Mesenchymal stem cell (in vitro differentiated cells and primary cell): ENCODE measurements at regions not wholly inside any gene's neighbourhood (a gene's known extent, or its start where the extent isn't known, plus 50 kb on each side); places are given as distances from the start of the nearest gene placed in this dataset.
A peak's percentile ranks its signal among the peaks of the same experiment; 100 is the strongest.

Experiments used
- DNase-seq: peaks from one replicate; pipeline ENCODE4 v3.0.0-alpha.2; 2013
- H2AFZ ChIP-seq: one replicate; pipeline ENCODE4 v1.6.1; 2013; ENCODE audit warnings: low read depth, mild to moderate bottlenecking, control low read depth, inconsistent platforms, low read length, moderate library complexity
- H2AK5ac ChIP-seq: 2 replicates; pipeline ENCODE4 v1.6.1; 2013; ENCODE audit warnings: low read length, moderate library complexity, mild to moderate bottlenecking, inconsistent platforms; ENCODE audit not compliant: severe bottlenecking
- H2BK120ac ChIP-seq: one replicate; pipeline ENCODE4 v1.6.1; 2013; ENCODE audit warnings: low read depth, mild to moderate bottlenecking, inconsistent platforms, low read length, moderate library complexity
- H2BK12ac ChIP-seq, 2 experiments: one replicate each; pipeline ENCODE4 v1.6.1; 2013; ENCODE audit warnings: inconsistent platforms in 2 of 2, low read length in 2 of 2, mild to moderate bottlenecking in 2 of 2, moderate library complexity in 2 of 2, control low read depth in 1 of 2
- H2BK15ac ChIP-seq: one replicate; pipeline ENCODE4 v1.6.1; 2013; ENCODE audit warnings: mild to moderate bottlenecking, low read depth, inconsistent platforms; ENCODE audit not compliant: poor library complexity, severe bottlenecking
- H2BK5ac ChIP-seq: 2 replicates; pipeline ENCODE4 v1.6.1; 2013; ENCODE audit warnings: low read depth, mild to moderate bottlenecking, low read length, control low read depth, inconsistent platforms; ENCODE audit not compliant: poor library complexity, severe bottlenecking
- H3K14ac ChIP-seq, 2 experiments: one replicate each; pipeline ENCODE4 v1.6.1; 2013; ENCODE audit warnings: inconsistent platforms in 2 of 2, low read length in 2 of 2, control low read depth in 1 of 2, mild to moderate bottlenecking in 1 of 2, moderate library complexity in 1 of 2
- H3K18ac ChIP-seq, 2 experiments: one replicate each; pipeline ENCODE4 v1.6.1; 2013; ENCODE audit warnings: inconsistent platforms in 2 of 2, low read length in 2 of 2, control low read depth in 1 of 2, low read depth in 1 of 2, mild to moderate bottlenecking in 1 of 2
- H3K23ac ChIP-seq, 2 experiments: one replicate each; pipeline ENCODE4 v1.6.1; 2013; ENCODE audit warnings: inconsistent platforms in 2 of 2, low read length in 2 of 2, mild to moderate bottlenecking in 2 of 2, moderate library complexity in 2 of 2, control low read depth in 1 of 2
- H3K27ac ChIP-seq: 2 replicates; pipeline ENCODE4 v1.5.1; 2013; ENCODE audit warnings: mild to moderate bottlenecking, moderate library complexity, low read length, control low read depth, inconsistent platforms; ENCODE audit not compliant: poor library complexity, severe bottlenecking
- H3K27me3 ChIP-seq, 2 experiments: 2 replicates each; pipeline versions ENCODE4 v1.6.1 to v1.7.0; 2013; ENCODE audit warnings: low read length in 2 of 2, mild to moderate bottlenecking in 2 of 2, moderate library complexity in 2 of 2, control low read depth in 1 of 2, inconsistent platforms in 1 of 2; ENCODE audit not compliant: control insufficient read depth in 1 of 2, insufficient read depth in 1 of 2
- H3K36me3 ChIP-seq, 2 experiments: 2 replicates each; pipeline versions ENCODE4 v1.6.1 to v1.7.0; 2013; ENCODE audit warnings: low read length in 2 of 2, control low read depth in 1 of 2, inconsistent platforms in 1 of 2, low read depth in 1 of 2, mild to moderate bottlenecking in 1 of 2; ENCODE audit not compliant: insufficient read depth in 2 of 2, control insufficient read depth in 1 of 2
- H3K4ac ChIP-seq, 2 experiments: one replicate each; pipeline ENCODE4 v1.6.1; 2013; ENCODE audit warnings: inconsistent platforms in 2 of 2, low read length in 2 of 2, mild to moderate bottlenecking in 2 of 2, moderate library complexity in 2 of 2, control low read depth in 1 of 2, low read depth in 1 of 2
- H3K4me1 ChIP-seq: 2 replicates; pipeline ENCODE4 v1.6.1; 2013; ENCODE audit warnings: low read depth, low read length, control low read depth; ENCODE audit not compliant: control insufficient read depth, insufficient read depth
- H3K4me2 ChIP-seq: 2 replicates; pipeline ENCODE4 v1.6.1; 2013; ENCODE audit warnings: low read length, mild to moderate bottlenecking, inconsistent platforms; ENCODE audit not compliant: poor library complexity, severe bottlenecking
- H3K4me3 ChIP-seq, 2 experiments: 2 replicates each; pipeline versions ENCODE4 v1.5.1 to v1.7.0; 2013; ENCODE audit warnings: low read length in 2 of 2, mild to moderate bottlenecking in 2 of 2, control low read depth in 1 of 2, low read depth in 1 of 2; ENCODE audit not compliant: insufficient read depth in 1 of 2
- H3K79me1 ChIP-seq: replicated peaks from 2 replicates; pipeline ENCODE4 v1.6.1; 2013; ENCODE audit warnings: mild to moderate bottlenecking, control low read depth, low read length, inconsistent platforms; ENCODE audit not compliant: poor library complexity, severe bottlenecking
- H3K9ac ChIP-seq: 2 replicates; pipeline ENCODE4 v1.7.0; 2013; ENCODE audit warnings: mild to moderate bottlenecking, low read length, moderate library complexity
- H3K9me3 ChIP-seq: 2 replicates; pipeline ENCODE4 v1.7.0; 2013; ENCODE audit warnings: mild to moderate bottlenecking, low read length; ENCODE audit not compliant: control insufficient read depth
- H4K8ac ChIP-seq: one replicate; pipeline ENCODE4 v1.6.1; 2013; ENCODE audit warnings: inconsistent platforms, mild to moderate bottlenecking, low read length, moderate library complexity
- H4K91ac ChIP-seq: one replicate; pipeline ENCODE4 v1.6.1; 2013; ENCODE audit warnings: mild to moderate bottlenecking, low read length, inconsistent platforms
- WGBS: methylation state at CpG from one replicate; pipeline ENCODE4 v1.1.7; 2013; ENCODE audit warnings: mixed read lengths; 5-methylcytosine and 5-hydroxymethylcytosine counted together

DNA sequence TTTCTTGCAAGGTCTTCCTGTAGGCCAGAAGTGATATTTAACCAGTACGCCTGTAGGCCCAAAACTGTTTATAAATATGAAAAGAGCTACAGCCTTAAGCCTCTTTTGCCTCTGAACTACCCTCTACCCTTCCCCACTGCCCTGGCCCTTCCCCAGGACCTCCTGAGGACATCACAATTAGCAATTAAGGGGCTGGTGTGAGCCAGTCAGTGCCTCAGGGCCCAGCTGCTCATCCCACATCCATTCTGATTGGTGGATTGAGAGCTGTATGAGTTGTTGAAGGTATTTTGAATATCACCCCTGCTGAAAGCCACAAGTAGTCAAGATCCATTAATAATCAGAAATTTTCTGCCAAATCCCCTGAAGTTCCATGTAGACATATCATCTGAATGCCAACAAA lies 126.3 kb upstream of the TACR1 start:
- Histone ChIP-seq H2BK5ac (no peak overlapping the region), H3K4me1 (no peaks in the 10 kb centered on the region), H2AK5ac (no peak overlapping the region), H3K4ac (no peak overlapping the region), H3K27ac (no peak overlapping the region), H4K8ac (no peak overlapping the region), H3K36me3 (no peaks in the 10 kb centered on the region), H3K18ac (no peak overlapping the region), H3K9ac (no peak overlapping the region), H3K4me3 (no peak overlapping the region), H2BK15ac (no peak overlapping the region), H4K91ac (no peak overlapping the region), H2BK120ac (no peak overlapping the region), H3K79me1 (no peaks in the 10 kb centered on the region), H2AFZ (no peak overlapping the region), H2BK12ac (no peak overlapping the region), H3K14ac (no peak overlapping the region), H3K27me3 (no peaks in the 10 kb centered on the region), H3K23ac (peak overlapping the region in 1 of 2 experiments; percentile 3), H3K9me3 (no peaks in the 10 kb centered on the region), H3K4me2 (no peak overlapping the region)
- 88% methylated on average over 1 of the region's 1 CpG for WGBS
- no peak for DNase-seq

DNA sequence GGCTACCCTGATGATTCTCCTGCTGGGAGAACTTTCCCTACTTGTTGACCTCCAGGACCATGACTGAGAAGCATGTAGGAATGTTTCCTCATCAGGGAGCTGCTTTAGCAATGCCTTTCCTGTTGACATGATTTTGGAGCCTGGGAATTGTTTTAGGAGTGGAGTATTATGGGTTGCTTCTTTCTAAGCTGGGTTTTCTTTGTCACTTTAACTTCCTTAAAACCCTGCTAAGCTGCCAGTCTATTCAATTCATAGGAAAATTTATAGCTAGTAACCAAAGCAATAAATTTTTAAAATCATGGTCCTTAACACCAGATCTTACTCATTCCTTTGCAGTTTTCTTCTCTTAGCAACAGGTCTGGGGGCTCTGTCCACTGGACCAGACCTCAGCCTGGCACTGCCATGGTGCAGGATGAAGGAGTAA lies 125.6 kb upstream of the TACR1 start:
- Histone ChIP-seq H3K36me3 (no peaks in the 10 kb centered on the region), H2BK5ac (no peak overlapping the region), H3K9me3 (no peaks in the 10 kb centered on the region), H2BK12ac (no peak overlapping the region), H3K9ac (no peak overlapping the region), H4K91ac (no peak overlapping the region), H3K4me2 (no peak overlapping the region), H3K27me3 (no peaks in the 10 kb centered on the region), H4K8ac (no peak overlapping the region), H2AFZ (no peak overlapping the region), H3K23ac (no peak overlapping the region), H3K79me1 (no peaks in the 10 kb centered on the region), H3K4me1 (no peaks in the 10 kb centered on the region), H2BK15ac (no peak overlapping the region), H3K4me3 (no peak overlapping the region), H3K18ac (no peak overlapping the region), H2BK120ac (no peak overlapping the region), H2AK5ac (no peak overlapping the region), H3K27ac (no peak overlapping the region), H3K14ac (no peak overlapping the region), H3K4ac (no peak overlapping the region)
- DNase-seq = no peak

GRCh38 chr2:75324141-75324540 lies 124.8 kb upstream of the TACR1 start:
- Histone ChIP-seq H3K9ac (no peak overlapping the region), H3K4me1 (no peaks in the 10 kb centered on the region), H2BK120ac (no peak overlapping the region), H3K4me3 (no peak overlapping the region), H2BK5ac (no peak overlapping the region), H4K91ac (no peak overlapping the region), H3K36me3 (no peaks in the 10 kb centered on the region), H3K18ac (no peak overlapping the region), H3K14ac (no peak overlapping the region), H2AFZ (no peak overlapping the region), H4K8ac (no peak overlapping the region), H2AK5ac (no peak overlapping the region), H3K9me3 (no peaks in the 10 kb centered on the region), H3K4ac (no peak overlapping the region), H3K4me2 (no peak overlapping the region), H2BK15ac (no peak overlapping the region), H3K27ac (no peak overlapping the region), H3K23ac (no peak overlapping the region), H2BK12ac (no peak overlapping the region), H3K27me3 (no peaks in the 10 kb centered on the region), H3K79me1 (no peaks in the 10 kb centered on the region)
- DNase-seq = peak; percentile 17
- WGBS = 92% methylated on average over 2 of the region's 2 CpGs

- Histone ChIP-seq H2AK5ac (no peak overlapping the region), H3K14ac (no peak overlapping the region), H3K27me3 (no peaks in the 10 kb centered on the region), H4K91ac (no peak overlapping the region), H3K4me2 (no peak overlapping the region), H4K8ac (peak overlapping the region; percentile 0), H2BK5ac (no peak overlapping the region), H3K4me1 (no peaks in the 10 kb centered on the region), H3K18ac (no peak overlapping the region), H3K79me1 (no peaks in the 10 kb centered on the region), H3K27ac (no peak overlapping the region), H3K4me3 (no peak overlapping the region), H2BK12ac (no peak overlapping the region), H3K36me3 (no peaks in the 10 kb centered on the region), H2BK120ac (no peak overlapping the region), H3K4ac (no peak overlapping the region), H2AFZ (peak overlapping the region; percentile 3), H2BK15ac (no peak overlapping the region), H3K9ac (no peak overlapping the region), H3K9me3 (no peaks in the 10 kb centered on the region), H3K23ac (no peak overlapping the region)
- DNase-seq = no peak
- 19% methylated on average over 2 of the region's 2 CpGs for WGBS
These were observed 122.2 kb upstream of the TACR1 start for GRCh38 chr2:75321599-75321922.
